IPS-15b (cell line): ENCODE measurements at regions not wholly inside any gene's neighbourhood (a gene's known extent, or its start where the extent isn't known, plus 50 kb on each side); places are given as distances from the start of the nearest gene placed in this dataset.
A peak's percentile ranks its signal among the peaks of the same experiment; 100 is the strongest.
"Not testable (repeated sequence)": the region's sequence is repeated elsewhere in the genome, so short reads cannot be mapped to it uniquely, and the experiment has no call there.

Experiments used
- H3K27me3 ChIP-seq: one replicate; pipeline ENCODE4 v1.6.1; 2013; ENCODE audit warnings: low read length; ENCODE audit not compliant: control insufficient read depth, insufficient read depth
- H3K36me3 ChIP-seq: one replicate; pipeline ENCODE4 v1.6.1; 2013; ENCODE audit warnings: low read length; ENCODE audit not compliant: control insufficient read depth, insufficient read depth
- H3K4me1 ChIP-seq: one replicate; pipeline ENCODE4 v1.6.1; 2013; ENCODE audit warnings: mild to moderate bottlenecking, low read length; ENCODE audit not compliant: control insufficient read depth, insufficient read depth
- H3K4me3 ChIP-seq: one replicate; pipeline ENCODE4 v1.5.1; 2013; ENCODE audit warnings: low read depth, low read length
- H3K9ac ChIP-seq: one replicate; pipeline ENCODE4 v1.6.1; 2013; ENCODE audit warnings: low read depth, mild to moderate bottlenecking, low read length
- H3K9me3 ChIP-seq: one replicate; pipeline ENCODE4 v1.6.1; 2013; ENCODE audit warnings: mild to moderate bottlenecking, low read length; ENCODE audit not compliant: control insufficient read depth, insufficient read depth

GRCh38 chr20:50356525-50356885 is 153.7 kb upstream of the PTPN1 start:
- Histone ChIP-seq H3K36me3 (no peaks in the 10 kb centered on the region), H3K27me3 (no peaks in the 10 kb centered on the region), H3K9ac (no peak overlapping the region), H3K4me1 (no peaks in the 10 kb centered on the region), H3K9me3 (no peaks in the 10 kb centered on the region), H3K4me3 (no peak overlapping the region)

DNA sequence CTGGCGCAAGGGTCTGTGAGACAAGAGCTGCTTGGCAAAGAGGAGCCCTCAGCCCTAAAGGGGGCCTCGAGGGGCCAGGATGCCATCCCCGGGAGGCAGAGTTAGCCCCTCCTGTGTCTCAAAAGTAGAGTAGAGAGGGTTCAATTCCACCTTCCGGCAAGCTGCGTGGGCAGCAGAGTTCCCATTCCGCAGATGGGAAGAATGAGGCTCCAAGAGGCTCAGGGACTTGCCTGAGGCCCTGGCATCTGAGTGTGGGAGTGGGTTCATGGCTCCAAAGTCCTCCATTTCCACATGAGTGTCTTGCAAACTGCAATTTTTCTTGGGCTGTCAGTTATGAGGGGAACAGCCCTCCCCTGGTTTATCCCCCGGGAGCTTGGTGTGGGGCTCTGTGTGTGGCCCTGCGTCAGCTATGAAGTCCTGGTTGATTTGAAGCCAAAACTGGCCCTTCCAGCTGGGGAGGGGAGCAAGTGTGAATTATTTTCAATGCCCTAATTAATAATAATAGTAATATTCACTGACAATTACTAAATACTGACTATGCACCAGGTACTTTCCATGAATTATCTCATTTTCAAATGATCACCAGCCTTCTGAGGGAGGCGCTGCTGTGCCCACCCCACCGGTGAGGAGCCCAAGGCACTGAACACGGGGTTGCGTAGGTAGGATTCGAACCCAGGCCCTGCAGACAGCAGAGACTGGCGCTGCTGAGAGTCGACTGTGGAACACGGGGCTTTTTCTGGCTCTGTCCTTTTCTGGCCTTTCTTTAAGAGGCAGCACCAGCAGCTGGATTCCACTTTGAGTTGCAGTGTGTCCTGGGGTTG is 153.0 kb upstream of the PTPN1 start:
- H3K9me3 ChIP-seq: no peaks in the 10 kb centered on the region
- H3K4me1 ChIP-seq: no peaks in the 10 kb centered on the region
- H3K4me3 ChIP-seq: no peak overlapping the region
- no peak overlapping the region for H3K9ac ChIP-seq
- H3K36me3 ChIP-seq: no peaks in the 10 kb centered on the region
- H3K27me3 ChIP-seq: no peaks in the 10 kb centered on the region

DNA sequence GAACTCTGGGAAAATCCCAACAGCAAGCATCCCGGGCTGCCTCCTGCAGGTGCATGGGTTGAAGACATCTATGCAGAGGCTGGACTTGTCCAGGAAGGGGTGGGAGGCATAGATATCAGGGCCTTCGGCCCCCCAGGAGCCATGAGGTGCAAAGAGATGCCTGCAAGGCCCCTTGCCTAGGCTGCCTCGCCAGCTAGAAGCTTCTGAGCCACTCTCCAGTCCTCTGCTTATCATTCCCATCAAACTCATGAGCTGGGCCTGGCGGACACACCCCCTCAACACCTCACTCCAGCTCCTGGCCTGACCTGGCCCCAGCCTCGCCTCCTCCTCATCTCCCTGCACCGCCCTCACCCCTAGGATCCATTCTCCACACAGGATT is 152.4 kb upstream of the PTPN1 start:
- no peak overlapping the region for H3K9ac ChIP-seq
- H3K27me3 ChIP-seq: no peaks in the 10 kb centered on the region
- no peak overlapping the region for H3K4me3 ChIP-seq
- H3K36me3 ChIP-seq: no peaks in the 10 kb centered on the region
- H3K9me3 ChIP-seq: no peaks in the 10 kb centered on the region
- no peaks in the 10 kb centered on the region for H3K4me1 ChIP-seq

DNA sequence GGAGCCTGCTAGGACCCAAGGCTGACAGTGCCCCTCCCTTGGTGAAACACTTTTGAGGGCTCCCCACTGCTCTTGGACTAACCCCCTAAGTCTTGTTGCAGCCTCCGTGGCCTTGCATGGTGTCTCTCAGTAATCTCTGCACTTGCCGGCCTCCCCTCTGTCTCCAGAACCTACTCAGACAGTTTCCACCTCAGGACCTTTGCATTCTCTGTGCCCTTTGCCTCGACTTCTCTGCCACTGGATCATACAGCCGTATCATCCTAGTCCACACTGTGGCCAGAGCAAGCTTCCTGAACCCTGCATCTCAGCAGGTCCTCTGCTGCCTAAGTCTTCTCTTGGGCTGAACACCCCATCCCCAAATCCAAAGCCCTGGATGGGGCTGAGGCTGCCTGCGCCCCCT is 152.0 kb upstream of the PTPN1 start:
- Histone ChIP-seq H3K9ac (no peak overlapping the region), H3K9me3 (no peaks in the 10 kb centered on the region), H3K27me3 (no peaks in the 10 kb centered on the region), H3K4me3 (no peak overlapping the region), H3K4me1 (no peaks in the 10 kb centered on the region), H3K36me3 (no peaks in the 10 kb centered on the region)

DNA sequence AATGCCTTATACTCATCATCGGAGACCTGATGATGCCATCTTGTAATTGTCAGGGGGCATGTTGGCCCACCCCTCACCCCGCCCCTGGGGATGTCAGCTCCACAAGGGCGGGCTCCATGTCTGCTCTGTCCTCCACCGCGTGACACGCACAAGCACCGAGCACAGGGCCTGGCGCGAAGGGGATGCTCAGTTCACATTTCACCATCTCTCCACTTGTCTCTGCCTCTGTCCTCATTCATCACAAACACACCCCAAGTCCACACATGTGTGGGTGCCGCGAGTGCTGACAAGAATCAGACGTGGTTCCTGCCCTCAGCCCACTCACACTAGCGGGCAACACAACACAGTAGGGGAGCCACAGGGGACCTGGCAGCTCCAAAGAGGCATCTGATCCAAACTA is 151.2 kb upstream of the PTPN1 start:
- no peaks in the 10 kb centered on the region for H3K9me3 ChIP-seq
- H3K36me3 ChIP-seq: no peaks in the 10 kb centered on the region
- no peaks in the 10 kb centered on the region for H3K27me3 ChIP-seq
- no peaks in the 10 kb centered on the region for H3K4me1 ChIP-seq
- no peak overlapping the region for H3K9ac ChIP-seq
- no peak overlapping the region for H3K4me3 ChIP-seq

- Histone ChIP-seq H3K4me3 (no peak overlapping the region), H3K9ac (no peak overlapping the region), H3K4me1 (no peaks in the 10 kb centered on the region), H3K9me3 (no peaks in the 10 kb centered on the region), H3K36me3 (no peaks in the 10 kb centered on the region), H3K27me3 (no peaks in the 10 kb centered on the region)
Observed at GRCh38 chr20:50359607-50360217, 150.5 kb upstream of the PTPN1 start.

- no peak overlapping the region for H3K9ac ChIP-seq
- no peaks in the 10 kb centered on the region for H3K36me3 ChIP-seq
- no peaks in the 10 kb centered on the region for H3K4me1 ChIP-seq
- H3K4me3 ChIP-seq: no peak overlapping the region
- H3K27me3 ChIP-seq: no peaks in the 10 kb centered on the region
- no peaks in the 10 kb centered on the region for H3K9me3 ChIP-seq
Observed at GRCh38 chr20:50360218-50360672, 149.9 kb upstream of the PTPN1 start.

DNA sequence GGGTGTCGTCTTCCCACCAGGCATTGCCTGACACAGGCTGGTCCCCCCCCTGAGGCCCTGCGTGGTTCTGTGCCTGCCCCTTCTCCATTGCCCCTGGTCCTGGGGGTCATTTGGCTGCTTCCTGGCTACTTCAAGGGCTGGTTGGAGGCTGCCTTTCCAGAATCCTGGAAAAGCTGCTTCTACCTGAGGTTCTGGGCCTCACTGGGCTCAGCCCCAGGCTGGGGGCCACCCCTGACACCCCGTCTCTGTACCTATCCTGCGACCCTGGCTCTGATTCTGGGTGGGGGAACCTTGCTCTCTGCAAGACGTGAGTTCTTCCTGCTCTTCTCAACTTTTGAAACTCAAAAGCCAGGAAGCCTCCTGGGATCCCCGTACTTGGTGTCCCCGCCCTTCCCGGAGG is 149.3 kb upstream of the PTPN1 start:
- H3K27me3 ChIP-seq: no peaks in the 10 kb centered on the region
- no peaks in the 10 kb centered on the region for H3K36me3 ChIP-seq
- no peak overlapping the region for H3K9ac ChIP-seq
- H3K9me3 ChIP-seq: no peaks in the 10 kb centered on the region
- no peak overlapping the region for H3K4me3 ChIP-seq
- no peaks in the 10 kb centered on the region for H3K4me1 ChIP-seq

- not testable (repeated sequence) for H3K4me1 ChIP-seq, H3K9ac ChIP-seq, H3K36me3 ChIP-seq, H3K9me3 ChIP-seq, H3K27me3 ChIP-seq, H3K4me3 ChIP-seq
Observed at GRCh38 chr20:50362177-50362576, 148.0 kb upstream of the PTPN1 start.

DNA sequence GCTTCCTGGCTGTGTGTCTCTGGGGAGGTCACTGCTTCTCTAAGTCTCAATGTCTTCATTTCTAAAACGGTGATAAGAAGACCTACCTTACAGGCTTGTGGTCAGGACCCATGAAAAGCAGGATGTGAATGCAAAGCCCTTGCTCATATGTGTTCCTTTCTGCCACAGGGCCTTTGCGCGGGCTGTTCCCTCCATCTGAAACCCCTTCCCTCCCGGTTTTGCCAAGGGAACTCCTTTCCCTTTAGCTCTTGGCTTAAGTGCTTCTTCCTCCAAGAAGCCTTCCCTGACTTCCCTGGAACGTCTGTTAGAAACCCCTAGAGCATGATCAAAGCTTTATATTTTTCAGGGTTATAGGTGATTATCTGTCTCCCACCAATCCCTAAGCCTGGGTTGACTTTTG is 147.2 kb upstream of the PTPN1 start:
- no peak overlapping the region for H3K4me3 ChIP-seq
- no peaks in the 10 kb centered on the region for H3K36me3 ChIP-seq
- no peaks in the 10 kb centered on the region for H3K9me3 ChIP-seq
- H3K9ac ChIP-seq: no peak overlapping the region
- H3K4me1 ChIP-seq: no peaks in the 10 kb centered on the region
- H3K27me3 ChIP-seq: no peaks in the 10 kb centered on the region

- no peaks in the 10 kb centered on the region for H3K4me1 ChIP-seq
- H3K4me3 ChIP-seq: no peak overlapping the region
- H3K9me3 ChIP-seq: no peaks in the 10 kb centered on the region
- H3K27me3 ChIP-seq: no peaks in the 10 kb centered on the region
- no peak overlapping the region for H3K9ac ChIP-seq
- no peaks in the 10 kb centered on the region for H3K36me3 ChIP-seq
Observed at GRCh38 chr20:50363479-50363878, 146.7 kb upstream of the PTPN1 start.

GRCh38 chr20:50364542-50364941 is 145.6 kb upstream of the PTPN1 start:
- Histone ChIP-seq H3K27me3 (no peaks in the 10 kb centered on the region), H3K9me3 (no peaks in the 10 kb centered on the region), H3K9ac (peak overlapping the region; percentile 9), H3K4me3 (no peak overlapping the region), H3K4me1 (no peaks in the 10 kb centered on the region), H3K36me3 (no peaks in the 10 kb centered on the region)
